H9 (cell line): ENCODE measurements at regions not wholly inside any gene's neighbourhood (a gene's known extent, or its start where the extent isn't known, plus 50 kb on each side); places are given as distances from the start of the nearest gene placed in this dataset.

Experiments used
- DNase-seq: peaks from one replicate; pipeline ENCODE4 v3.0.0-alpha.2; 2017
- H2AFZ ChIP-seq: one replicate; pipeline ENCODE4 v1.6.1; 2013; ENCODE audit warnings: mild to moderate bottlenecking, low read length, control low read depth, moderate library complexity
- H2AK5ac ChIP-seq: 2 replicates; pipeline ENCODE4 v1.6.1; 2013; ENCODE audit warnings: low read length, control low read depth, mixed read lengths; ENCODE audit not compliant: insufficient read length
- H2BK120ac ChIP-seq: one replicate; pipeline ENCODE4 v1.6.1; 2013; ENCODE audit warnings: low read depth, mild to moderate bottlenecking, low read length, control low read depth, inconsistent platforms; ENCODE audit not compliant: poor library complexity, severe bottlenecking
- H2BK12ac ChIP-seq: 2 replicates; pipeline ENCODE4 v1.6.1; 2013; ENCODE audit warnings: low read length, control low read depth, mixed read lengths, low read depth; ENCODE audit not compliant: insufficient read length
- H2BK15ac ChIP-seq: 2 replicates; pipeline ENCODE4 v1.6.1; 2013; ENCODE audit warnings: low read depth, low read length, control low read depth
- H2BK20ac ChIP-seq: one replicate; pipeline ENCODE4 v1.6.1; 2013; ENCODE audit warnings: low read depth, mild to moderate bottlenecking, low read length, control low read depth, inconsistent platforms; ENCODE audit not compliant: poor library complexity, severe bottlenecking
- H2BK5ac ChIP-seq: 2 replicates; pipeline ENCODE4 v1.6.1; 2013; ENCODE audit warnings: low read length, control low read depth, mixed read lengths; ENCODE audit not compliant: insufficient read length
- H3K14ac ChIP-seq: 2 replicates; pipeline ENCODE4 v1.6.1; 2013; ENCODE audit warnings: low read length, control low read depth; ENCODE audit not compliant: insufficient read depth
- H3K18ac ChIP-seq: 2 replicates; pipeline ENCODE4 v1.6.1; 2013; ENCODE audit warnings: low read depth, mild to moderate bottlenecking, mixed read lengths, low read length, control low read depth; ENCODE audit not compliant: insufficient read length
- H3K23ac ChIP-seq: 2 replicates; pipeline ENCODE4 v1.6.1; 2013; ENCODE audit warnings: low read length, control low read depth, mixed read lengths, low read depth; ENCODE audit not compliant: insufficient read length
- H3K23me2 ChIP-seq: 2 replicates; pipeline ENCODE4 v1.6.1; 2013; ENCODE audit warnings: low read depth, mild to moderate bottlenecking, mixed read lengths, low read length, control low read depth; ENCODE audit not compliant: insufficient read length, poor library complexity, severe bottlenecking
- H3K27ac ChIP-seq: 2 replicates; pipeline ENCODE4 v1.5.1; 2013; ENCODE audit warnings: low read length, control low read depth, mixed read lengths, low read depth; ENCODE audit not compliant: insufficient read length
- H3K27me3 ChIP-seq: 2 replicates; pipeline ENCODE4 v1.6.1; 2013; ENCODE audit warnings: low read length, control low read depth, inconsistent platforms; ENCODE audit not compliant: insufficient read depth
- H3K4ac ChIP-seq: 2 replicates; pipeline ENCODE4 v1.6.1; 2013; ENCODE audit warnings: low read depth, mild to moderate bottlenecking, control low read depth, inconsistent platforms, low read length, moderate library complexity
- H3K4me1 ChIP-seq: 2 replicates; pipeline ENCODE4 v1.6.1; 2013; ENCODE audit warnings: low read length, control low read depth, inconsistent platforms; ENCODE audit not compliant: insufficient read depth
- H3K4me2 ChIP-seq: 2 replicates; pipeline ENCODE4 v1.6.1; 2013; ENCODE audit warnings: low read length, control low read depth, mixed read lengths; ENCODE audit not compliant: insufficient read length, insufficient read depth
- H3K56ac ChIP-seq: 2 replicates; pipeline ENCODE4 v1.6.1; 2013; ENCODE audit warnings: low read depth, mild to moderate bottlenecking, mixed read lengths, low read length, control low read depth; ENCODE audit not compliant: insufficient read length
- H3K79me1 ChIP-seq: 2 replicates; pipeline ENCODE4 v1.6.1; 2013; ENCODE audit warnings: low read depth, mild to moderate bottlenecking, moderate library complexity, low read length, control low read depth, inconsistent platforms; ENCODE audit not compliant: insufficient read depth, poor library complexity, severe bottlenecking
- H3K79me2 ChIP-seq: 2 replicates; pipeline ENCODE4 v1.6.1; 2013; ENCODE audit warnings: low read length, control low read depth, inconsistent platforms; ENCODE audit not compliant: insufficient read depth
- H3K9ac ChIP-seq: 2 replicates; pipeline ENCODE4 v1.6.1; 2013; ENCODE audit warnings: low read length, control low read depth, mixed read lengths; ENCODE audit not compliant: insufficient read length; ENCODE audit errors: extremely low read depth
- H3K9me3 ChIP-seq: one replicate; pipeline ENCODE4 v1.6.1; 2013; ENCODE audit warnings: low read depth, low read length, inconsistent platforms; ENCODE audit not compliant: control insufficient read depth
- H3T11ph ChIP-seq: one replicate; pipeline ENCODE4 v1.6.1; 2013; ENCODE audit warnings: mild to moderate bottlenecking, low read length, control low read depth, inconsistent platforms
- H4K20me1 ChIP-seq: one replicate; pipeline ENCODE4 v1.6.1; 2013; ENCODE audit not compliant: control insufficient read depth, insufficient read length, insufficient read depth
- H4K5ac ChIP-seq: 2 replicates; pipeline ENCODE4 v1.6.1; 2013; ENCODE audit warnings: low read depth, mild to moderate bottlenecking, mixed read lengths, low read length, control low read depth; ENCODE audit not compliant: insufficient read length
- H4K8ac ChIP-seq: replicated peaks from 2 replicates; pipeline ENCODE4 v1.6.1; 2013; ENCODE audit warnings: low read length, control low read depth, mixed read lengths, low read depth; ENCODE audit not compliant: insufficient read length
- H4K91ac ChIP-seq: 2 replicates; pipeline ENCODE4 v1.6.1; 2013; ENCODE audit warnings: low read depth, mild to moderate bottlenecking, moderate library complexity, mixed read lengths, low read length, control low read depth; ENCODE audit not compliant: insufficient read length
- H3K27ac Mint-ChIP-seq, 3 experiments: 2 replicates in 2 of 3; 3 replicates in 1 of 3; pipeline ENCODE4 v1.8.0; 2020 to 2021; ENCODE audit warnings: mixed read lengths in 3 of 3, mild to moderate bottlenecking in 1 of 3, moderate library complexity in 1 of 3
- H3K27me3 Mint-ChIP-seq: 2 replicates; pipeline ENCODE4 v1.8.0; 2021; ENCODE audit warnings: low read depth, mild to moderate bottlenecking, moderate library complexity, mixed read lengths
- H3K36me3 Mint-ChIP-seq, 3 experiments: 2 replicates in 2 of 3; 3 replicates in 1 of 3; pipeline ENCODE4 v1.8.0; 2020 to 2021; ENCODE audit warnings: low read depth in 3 of 3, mixed read lengths in 3 of 3; ENCODE audit not compliant: insufficient read depth in 1 of 3
- H3K4me1 Mint-ChIP-seq, 2 experiments: 2 replicates each; pipeline ENCODE4 v1.8.0; 2020; ENCODE audit warnings: mixed read lengths in 2 of 2
- H3K4me3 Mint-ChIP-seq, 2 experiments: 2 replicates in 1 of 2; 3 replicates in 1 of 2; pipeline ENCODE4 v1.8.0; 2020 to 2021; ENCODE audit warnings: mild to moderate bottlenecking in 2 of 2, mixed read lengths in 2 of 2, moderate library complexity in 1 of 2
- H3K9me3 Mint-ChIP-seq, 2 experiments: 2 replicates in 1 of 2; 3 replicates in 1 of 2; pipeline ENCODE4 v1.8.0; 2020; ENCODE audit warnings: mild to moderate bottlenecking in 2 of 2, mixed read lengths in 2 of 2, moderate library complexity in 1 of 2
- CTCF ChIP-seq: fragments of 200-600 bp; sonication (generic); conservative IDR thresholded peaks from 3 replicates; pipeline ENCODE4 v1.8.0; 2021; ENCODE audit warnings: antibody characterized with exemption, mild to moderate bottlenecking
- whole genome bisulfite sequencing: extraction: QIAGEN DNeasy Blood & Tissue Kit; methylation state at CpG from one replicate; pipeline ENCODE4 v1.1.7; 2013; ENCODE audit warnings: missing lambda C conversion rate, low lambda C conversion rate, mixed read lengths; ENCODE audit not compliant: insufficient read length; ENCODE audit errors: extremely low coverage; 5-methylcytosine and 5-hydroxymethylcytosine counted together

DNA sequence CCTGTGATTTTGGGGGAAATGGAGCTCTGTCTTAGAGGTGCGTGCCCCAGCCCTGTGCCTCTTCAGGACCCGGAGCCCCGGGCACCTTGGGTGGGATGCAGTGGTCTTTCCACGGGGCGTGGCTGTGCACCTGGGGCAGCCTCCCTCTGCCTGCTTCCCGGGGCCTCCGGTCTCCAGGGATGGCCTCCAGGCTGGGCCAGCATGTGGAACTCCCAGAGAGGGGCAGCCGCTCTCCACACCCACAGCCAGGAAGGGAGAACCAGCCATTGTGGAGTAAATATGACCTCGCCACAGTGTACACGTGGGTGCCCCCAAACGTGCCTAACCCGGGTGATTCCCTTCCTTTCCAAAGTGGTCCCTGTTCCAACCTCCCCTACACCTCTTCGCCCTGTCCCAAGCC, 52.6 kb downstream of the JAKMIP3 start:
- no peaks in the 10 kb centered on the region; the same call in 1 of the 2 replicates for H3K27me3 Mint-ChIP-seq
- DNase-seq, result no peak
- no CpG with 5 or more reads among the region's 13 CpGs for WGBS

More for the DNA sequence above, 52.6 kb downstream of the JAKMIP3 start:
- no peak overlapping the region for H4K8ac ChIP-seq
- H2AFZ ChIP-seq, result no peak overlapping the region
- H3K56ac ChIP-seq, result no peak overlapping the region
- no peak overlapping the region for H3K14ac ChIP-seq
- no peak overlapping the region for H2BK20ac ChIP-seq
- H3K27ac ChIP-seq, result no peak overlapping the region
- H3K23ac ChIP-seq, result no peak overlapping the region
- H3T11ph ChIP-seq, result no peak overlapping the region
- Mint-ChIP-seq H3K9me3 (no peaks in the 10 kb centered on the region), H3K36me3 (no peaks in the 10 kb centered on the region), H3K27ac (peak overlapping the region in 1 of 3 experiments; percentile 80; a peak in 1 of 7 replicates), H3K4me3 (no peak overlapping the region), H3K4me1 (peaks cover 7 to 11% of the 10 kb centered on the region in 2 experiments)
- H3K4ac ChIP-seq, result no peak overlapping the region
- H4K20me1 ChIP-seq, result no peaks in the 10 kb centered on the region
- H3K4me2 ChIP-seq, result no peak overlapping the region
- no peak for TF ChIP-seq CTCF
- H3K27me3 ChIP-seq, result no peaks in the 10 kb centered on the region
- no peak overlapping the region for H2AK5ac ChIP-seq
- H3K4me1 ChIP-seq, result no peaks in the 10 kb centered on the region
- H3K9me3 ChIP-seq, result no peaks in the 10 kb centered on the region
- H3K79me1 ChIP-seq, result no peaks in the 10 kb centered on the region
- no peaks in the 10 kb centered on the region for H3K79me2 ChIP-seq
- no peak overlapping the region for H4K5ac ChIP-seq
- no peak overlapping the region for H2BK15ac ChIP-seq
- H2BK12ac ChIP-seq, result no peak overlapping the region
- no peak overlapping the region for H4K91ac ChIP-seq
- no peak overlapping the region for H2BK120ac ChIP-seq
- H3K9ac ChIP-seq, result no peak overlapping the region
- H2BK5ac ChIP-seq, result no peak overlapping the region
- H3K23me2 ChIP-seq, result no peaks in the 10 kb centered on the region
- no peak overlapping the region for H3K18ac ChIP-seq
